H7 (cell line): ENCODE measurements at regions not wholly inside any gene's neighbourhood (a gene's known extent, or its start where the extent isn't known, plus 50 kb on each side); places are given as distances from the start of the nearest gene placed in this dataset.

Source experiments
- DNase-seq: peaks from one replicate; pipeline ENCODE4 v3.0.0; 2012
- H3K27me3 ChIP-seq: 2 replicates; pipeline ENCODE4 v1.6.0; 2011; ENCODE audit warnings: mild to moderate bottlenecking, low read length; ENCODE audit not compliant: control insufficient read depth, insufficient read depth
- H3K36me3 ChIP-seq: replicated peaks from 2 replicates; pipeline ENCODE4 v1.5.1; 2011; ENCODE audit warnings: low read length; ENCODE audit not compliant: control insufficient read depth, insufficient read depth
- H3K4me3 ChIP-seq: 2 replicates; pipeline ENCODE4 v1.5.1; 2011; ENCODE audit warnings: low read depth, mild to moderate bottlenecking, control low read depth, low read length, moderate library complexity; ENCODE audit not compliant: insufficient read depth

DNA sequence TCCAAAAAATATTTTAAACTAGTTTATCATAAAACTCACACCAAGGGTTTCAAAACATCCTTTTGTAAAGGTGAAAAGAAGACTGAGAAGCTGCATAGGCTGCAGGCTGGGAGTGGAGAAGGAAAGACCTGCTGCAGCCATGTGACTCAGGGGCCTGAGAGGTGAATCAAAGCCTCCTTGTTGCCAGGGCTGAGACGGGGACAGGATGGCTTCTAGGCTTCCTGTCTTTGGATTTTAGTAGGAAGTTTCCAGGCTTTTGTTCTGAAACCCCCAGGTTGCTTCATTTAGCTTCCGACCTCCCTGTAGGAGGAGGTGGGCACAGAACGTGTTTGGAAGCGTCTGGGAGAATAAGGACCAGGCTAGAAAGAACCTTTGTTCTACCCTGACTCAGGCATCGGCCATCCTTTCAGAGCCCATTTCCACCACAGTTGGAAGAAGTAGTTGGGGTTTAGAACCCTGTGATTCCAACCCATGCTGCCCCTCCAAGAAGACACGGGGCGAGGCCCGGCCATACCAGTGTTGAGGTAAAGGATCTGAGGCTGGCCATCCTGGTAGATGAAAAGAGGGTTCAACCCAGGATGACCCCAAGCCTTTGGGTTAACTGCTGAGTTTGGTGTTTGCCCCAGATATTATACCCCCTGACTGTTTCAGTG is 122.4 kb downstream of the SLC25A47 start:
- DNase-seq: no peak
- H3K36me3 ChIP-seq: no peaks in the 10 kb centered on the region
- H3K4me3 ChIP-seq: no peak overlapping the region
- no peaks in the 10 kb centered on the region for H3K27me3 ChIP-seq

DNA sequence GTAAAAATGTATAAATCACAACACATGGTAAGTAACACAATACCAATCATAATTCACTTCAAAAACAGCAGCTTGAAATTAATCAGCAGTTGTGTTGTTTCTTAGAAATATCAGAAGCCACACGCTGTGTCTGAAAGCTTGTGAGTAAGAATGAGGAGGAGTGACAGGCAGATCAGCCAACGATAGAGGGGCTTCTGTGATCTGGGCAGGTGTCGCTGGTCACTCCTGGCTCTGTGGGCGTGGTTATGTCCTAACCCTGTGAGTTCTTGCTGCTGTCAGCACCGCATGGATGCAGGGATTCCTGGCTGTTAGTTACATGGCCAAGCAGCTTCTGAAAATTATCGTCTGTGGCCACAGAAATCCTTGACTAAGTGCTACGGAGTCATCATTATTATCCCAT is 123.4 kb downstream of the SLC25A47 start:
- no peaks in the 10 kb centered on the region for H3K27me3 ChIP-seq
- H3K36me3 ChIP-seq: no peaks in the 10 kb centered on the region
- peak; percentile 93 for DNase-seq
- no peak overlapping the region for H3K4me3 ChIP-seq

DNA sequence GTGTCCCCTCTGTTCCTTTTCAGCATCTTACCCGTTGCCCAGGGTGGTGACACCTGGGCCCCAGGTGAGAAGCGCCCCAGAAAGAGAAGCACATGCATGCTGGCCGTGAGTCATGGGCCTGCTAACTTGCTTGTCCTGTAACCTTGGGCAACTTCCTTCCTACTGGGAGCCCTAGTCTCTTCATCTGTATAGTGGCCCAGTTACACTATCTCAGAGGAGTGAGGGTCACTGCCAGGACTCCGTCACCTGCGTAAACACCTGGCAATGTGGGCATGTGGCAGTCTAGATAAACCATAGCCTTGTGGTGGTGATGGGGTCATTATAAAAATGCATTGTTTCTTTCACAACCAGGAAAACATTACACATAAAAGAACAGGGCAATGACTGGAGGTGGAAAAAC is 125.2 kb downstream of the SLC25A47 start:
- Histone ChIP-seq H3K27me3 (no peaks in the 10 kb centered on the region), H3K36me3 (no peaks in the 10 kb centered on the region), H3K4me3 (no peak overlapping the region)
- DNase-seq: no peak

DNA sequence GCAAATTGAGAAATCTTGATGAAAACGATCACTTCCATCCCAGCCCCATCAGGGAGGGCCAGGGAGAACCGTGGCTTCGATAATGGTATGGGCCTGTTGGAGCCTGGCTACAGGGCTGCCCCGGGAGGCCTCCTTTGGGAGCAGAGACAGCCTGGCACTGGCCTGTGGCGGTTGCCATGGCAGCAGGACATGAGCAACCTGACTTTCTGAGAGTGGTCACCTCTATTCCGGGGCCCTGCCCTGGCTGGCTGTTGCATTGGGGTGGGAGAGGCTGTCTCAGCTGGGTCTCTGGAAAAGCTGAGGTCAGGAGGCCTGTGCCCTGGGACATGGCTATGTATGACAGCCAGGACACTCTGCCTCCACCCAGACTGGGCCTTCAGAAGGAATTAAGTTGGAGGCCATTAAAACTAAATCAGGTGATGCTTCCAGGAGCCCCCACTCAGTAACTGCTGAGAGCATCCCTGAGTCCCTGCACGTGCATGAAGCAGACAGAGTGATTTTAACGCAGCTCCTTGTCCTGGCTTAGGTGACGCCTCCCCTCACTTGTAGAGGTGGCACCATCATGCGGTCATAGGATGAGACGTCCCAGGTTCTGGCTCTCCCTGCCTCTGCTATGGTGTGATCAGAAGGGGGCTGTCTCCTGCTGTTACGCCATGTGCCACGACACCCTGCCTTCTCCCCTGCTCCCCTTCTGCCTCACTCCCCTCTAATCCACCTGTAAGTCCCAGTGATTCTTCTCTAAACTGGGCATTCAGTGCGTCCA is 126.3 kb downstream of the SLC25A47 start:
- DNase-seq: no peak
- Histone ChIP-seq H3K36me3 (no peaks in the 10 kb centered on the region), H3K27me3 (no peaks in the 10 kb centered on the region), H3K4me3 (no peak overlapping the region)

DNA sequence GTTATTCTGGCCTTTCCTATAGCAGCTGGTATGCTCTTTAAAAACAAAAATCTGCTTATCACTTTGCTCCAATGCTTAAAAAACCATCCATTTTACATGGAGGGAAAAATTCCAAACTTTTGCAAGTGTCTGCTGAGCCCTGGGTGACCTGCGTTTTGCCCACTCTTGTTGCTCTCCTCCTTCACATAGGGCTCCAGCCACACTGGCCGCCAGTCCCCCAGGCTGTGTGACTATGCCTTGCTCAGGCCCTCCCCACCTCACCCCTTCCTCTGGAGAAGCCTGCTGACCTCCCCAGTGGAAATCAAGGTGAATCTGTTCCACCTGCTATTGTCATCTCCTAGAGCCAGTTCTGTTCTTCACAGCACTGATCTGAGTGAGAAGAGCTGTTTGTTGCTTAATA is 126.9 kb downstream of the SLC25A47 start:
- Histone ChIP-seq H3K4me3 (no peak overlapping the region), H3K27me3 (no peaks in the 10 kb centered on the region), H3K36me3 (no peaks in the 10 kb centered on the region)
- no peak for DNase-seq

- DNase-seq: peak; percentile 26
- H3K4me3 ChIP-seq: no peak overlapping the region
- H3K27me3 ChIP-seq: no peaks in the 10 kb centered on the region
- H3K36me3 ChIP-seq: no peaks in the 10 kb centered on the region
These were observed 127.6 kb downstream of the SLC25A47 start for GRCh38 chr14:100450736-100451135.

DNA sequence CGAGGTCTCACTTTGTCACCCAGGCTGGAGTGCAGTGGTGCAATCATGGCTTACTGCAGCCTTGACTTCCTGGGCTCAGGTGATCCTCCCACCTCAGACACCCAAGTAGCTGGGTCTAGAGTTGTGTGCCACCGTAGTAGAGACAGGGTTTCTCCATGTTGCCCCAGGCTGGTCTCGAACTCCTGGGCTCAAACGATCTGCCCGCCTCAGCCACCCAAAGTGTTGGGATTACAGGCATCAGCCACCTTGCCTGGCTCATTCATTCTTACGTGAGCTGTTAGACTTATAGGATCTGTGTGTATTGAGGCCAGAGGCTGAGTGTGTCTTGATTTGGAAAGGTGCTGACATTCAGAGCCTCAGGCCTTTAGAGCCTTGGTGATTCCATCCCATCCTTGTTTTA is 128.1 kb downstream of the SLC25A47 start:
- Histone ChIP-seq H3K27me3 (no peaks in the 10 kb centered on the region), H3K4me3 (no peak overlapping the region), H3K36me3 (no peaks in the 10 kb centered on the region)
- no peak for DNase-seq

GRCh38 chr14:100453930-100454329 is 130.8 kb downstream of the SLC25A47 start:
- Histone ChIP-seq H3K36me3 (no peaks in the 10 kb centered on the region), H3K4me3 (no peak overlapping the region), H3K27me3 (no peaks in the 10 kb centered on the region)
- peak; percentile 23 for DNase-seq

- no peaks in the 10 kb centered on the region for H3K36me3 ChIP-seq
- no peak for DNase-seq
- no peaks in the 10 kb centered on the region for H3K27me3 ChIP-seq
- no peak overlapping the region for H3K4me3 ChIP-seq
These were observed 131.3 kb downstream of the SLC25A47 start for GRCh38 chr14:100454437-100454836.

GRCh38 chr14:100463937-100464336 is 123.3 kb downstream of the BEGAIN start:
- Histone ChIP-seq H3K27me3 (no peaks in the 10 kb centered on the region; the same call in 1 of the 2 replicates), H3K36me3 (no peaks in the 10 kb centered on the region; the same call in 1 of the 2 replicates), H3K4me3 (no peak overlapping the region)
- no peak for DNase-seq

GRCh38 chr14:100466111-100466856 is 120.9 kb downstream of the BEGAIN start:
- DNase-seq: peak; percentile 77
- H3K36me3 ChIP-seq: no peaks in the 10 kb centered on the region; the same call in 1 of the 2 replicates
- H3K27me3 ChIP-seq: no peaks in the 10 kb centered on the region; the same call in 1 of the 2 replicates
- no peak overlapping the region for H3K4me3 ChIP-seq

- no peak overlapping the region for H3K4me3 ChIP-seq
- H3K36me3 ChIP-seq: no peaks in the 10 kb centered on the region; the same call in 1 of the 2 replicates
- DNase-seq: no peak
- H3K27me3 ChIP-seq: no peaks in the 10 kb centered on the region; the same call in 1 of the 2 replicates
These were observed 120.0 kb downstream of the BEGAIN start for GRCh38 chr14:100467046-100467750.

DNA sequence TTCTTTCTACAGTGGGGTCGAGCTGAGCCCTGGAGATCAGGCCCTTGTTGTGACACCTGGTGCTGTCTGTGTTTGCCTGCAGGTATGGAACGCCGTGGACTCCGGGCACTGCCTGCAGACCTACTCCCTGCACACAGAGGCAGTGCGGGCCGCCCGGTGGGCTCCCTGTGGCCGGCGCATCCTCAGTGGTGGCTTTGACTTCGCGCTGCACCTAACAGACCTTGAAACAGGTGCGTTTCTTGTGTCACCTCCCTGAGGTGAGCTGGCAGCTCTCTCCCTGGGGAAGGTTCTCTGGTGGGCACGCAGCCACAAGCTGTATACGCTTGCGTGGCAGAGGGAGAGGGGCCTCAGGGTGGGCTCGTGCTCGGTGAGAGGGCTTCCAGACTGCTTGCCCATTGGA is 119.3 kb downstream of the BEGAIN start:
- H3K36me3 ChIP-seq: no peaks in the 10 kb centered on the region; the same call in 1 of the 2 replicates
- H3K27me3 ChIP-seq: no peaks in the 10 kb centered on the region; the same call in 1 of the 2 replicates
- no peak for DNase-seq
- no peak overlapping the region for H3K4me3 ChIP-seq

DNA sequence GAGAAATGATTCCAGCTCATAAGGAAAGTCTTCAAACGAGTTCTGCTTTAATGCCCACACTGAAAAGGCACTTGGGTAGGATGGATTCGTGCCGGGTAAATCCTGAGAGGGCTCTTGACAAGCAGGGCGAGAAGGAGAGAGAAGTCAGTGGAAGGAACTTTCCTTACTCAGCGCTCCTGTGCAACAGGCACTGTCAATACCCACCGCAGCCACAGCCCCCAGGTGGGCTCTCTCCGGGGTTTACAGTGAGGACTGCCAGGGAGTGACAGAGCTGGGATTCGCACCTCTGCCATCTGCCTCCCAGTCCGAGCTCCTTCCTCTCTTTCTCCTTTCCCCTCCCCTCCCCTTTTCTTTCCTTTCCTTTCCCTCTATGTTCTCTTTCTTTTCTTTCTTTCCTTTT is 118.7 kb downstream of the BEGAIN start:
- Histone ChIP-seq H3K4me3 (no peak overlapping the region), H3K27me3 (no peaks in the 10 kb centered on the region; the same call in 1 of the 2 replicates), H3K36me3 (no peaks in the 10 kb centered on the region; the same call in 1 of the 2 replicates)
- DNase-seq: no peak
